K562 (cell line): ENCODE measurements at regions not wholly inside any gene's neighbourhood (a gene's known extent, or its start where the extent isn't known, plus 50 kb on each side); places are given as distances from the start of the nearest gene placed in this dataset.

Experiments
- ATAC-seq: fragments of 200-7000 bp; cut with Tn5 transposase; 3 replicates; pipeline ENCODE4 v1.9.1; 2020; ENCODE audit warnings: moderate library complexity
- BruUV-seq: library from RNA; stranded (reverse); fragments of 400-500 nt; replicated peaks from 2 replicates; lab custom pipeline; 2021; lab: Mats Ljungman, UMichigan
- CTCF ChIA-PET: fragments of 300-600 bp; formaldehyde crosslinking; extraction: SDS; loops from one replicate; lab custom pipeline; 2021; ENCODE audit warnings: low intra/inter-chr PET ratio; lab: Yijun Ruan, JAX
- POLR2A ChIA-PET: fragments of 300-600, 350-650 bp; sonication (Branson Sonifier 250); formaldehyde crosslinking; extraction: SDS; loops from one replicate; lab custom pipeline; 2021; ENCODE audit warnings: antibody characterized with exemption, inconsistent platforms; lab: Yijun Ruan, JAX
- DNase-seq, 4 experiments: peaks; one replicate each; pipeline versions ENCODE4 v3.0.0 to v3.0.0-alpha.2; 2011 to 2018; ENCODE audit warnings: low spot score in 3 of 4, mixed read lengths in 3 of 4; ENCODE audit errors: extremely low read depth in 1 of 4
- FAIRE-seq: peaks from 2 replicates; lab custom pipeline; 2011; peaks lifted over from hg19 to GRCh38; lab: Jason Lieb, UNC
- H2AFZ ChIP-seq: 2 replicates; pipeline ENCODE4 v1.6.0; 2011; ENCODE audit warnings: low read depth, low read length, control low read depth, inconsistent platforms
- H3K27ac ChIP-seq: fragments of 200-600 bp; 3 replicates; pipeline ENCODE4 v1.8.0; 2011; ENCODE audit warnings: low read depth, mild to moderate bottlenecking, control low read depth, inconsistent platforms, low read length, moderate library complexity, mixed read lengths; ENCODE audit errors: extremely low read depth
- H3K27me3 ChIP-seq, 2 experiments: fragments of 300-600 bp in 1 of 2; 2 replicates in 1 of 2; 3 replicates in 1 of 2; pipeline versions ENCODE4 v1.6.0 to v1.8.0; 2011; ENCODE audit warnings: inconsistent platforms in 2 of 2, low read length in 2 of 2, mild to moderate bottlenecking in 1 of 2, mixed read lengths in 1 of 2, moderate library complexity in 1 of 2; ENCODE audit not compliant: control insufficient read depth in 2 of 2, insufficient read depth in 2 of 2
- H3K36me3 ChIP-seq: fragments of 300-600 bp; 3 replicates; pipeline ENCODE4 v1.8.0; 2011; ENCODE audit warnings: mild to moderate bottlenecking, low read length, inconsistent platforms; ENCODE audit not compliant: control insufficient read depth, insufficient read depth
- H3K4me1 ChIP-seq, 2 experiments: fragments of 200-600 bp in 1 of 2; replicated peaks in 1 of 2; 2 replicates in 1 of 2; 3 replicates in 1 of 2; pipeline versions ENCODE4 v1.5.1 to v1.8.0; 2011; ENCODE audit warnings: inconsistent platforms in 2 of 2, low read length in 2 of 2, mild to moderate bottlenecking in 1 of 2, mixed read lengths in 1 of 2, moderate library complexity in 1 of 2; ENCODE audit not compliant: control insufficient read depth in 2 of 2, insufficient read depth in 2 of 2
- H3K4me2 ChIP-seq: 2 replicates; pipeline ENCODE4 v1.6.1; 2011; ENCODE audit warnings: low read length, control low read depth, inconsistent platforms, mixed read lengths; ENCODE audit not compliant: insufficient read depth
- H3K4me3 ChIP-seq: fragments of 200-600 bp; sonication (generic), shearing (Covaris generic); 2 replicates; pipeline ENCODE4 v1.5.1; 2016; ENCODE audit warnings: control low read depth, inconsistent platforms
- H3K79me2 ChIP-seq: fragments of 200-600 bp; 3 replicates; pipeline ENCODE4 v1.8.0; 2011; ENCODE audit warnings: low read length, inconsistent platforms; ENCODE audit not compliant: control insufficient read depth, insufficient read depth
- H3K9ac ChIP-seq, 2 experiments: 2 replicates each; pipeline versions ENCODE4 v1.6.0 to v1.6.1; 2011; ENCODE audit warnings: low read depth in 2 of 2, low read length in 2 of 2, control low read depth in 1 of 2, inconsistent platforms in 1 of 2, mild to moderate bottlenecking in 1 of 2, mixed read lengths in 1 of 2; ENCODE audit not compliant: insufficient read depth in 1 of 2
- H3K9me1 ChIP-seq: one replicate; pipeline ENCODE4 v1.6.0; 2011; ENCODE audit warnings: inconsistent platforms, mild to moderate bottlenecking, low read length, moderate library complexity; ENCODE audit not compliant: control insufficient read depth, insufficient read depth
- H3K9me3 ChIP-seq: replicated peaks from 2 replicates; pipeline ENCODE4 v1.5.1; 2011; ENCODE audit warnings: low read depth, low read length, inconsistent platforms; ENCODE audit not compliant: control insufficient read depth, insufficient read depth
- H4K20me1 ChIP-seq: replicated peaks from 2 replicates; pipeline ENCODE4 v1.6.1; 2011; ENCODE audit warnings: low read length, inconsistent platforms, mixed read lengths; ENCODE audit not compliant: control insufficient read depth, insufficient read depth
- E4F1 ChIP-seq: fragments of 250-450 bp; sonication (Bioruptor Pico); IDR thresholded peaks from 2 replicates; pipeline ENCODE4 v1.5.0; 2021; ENCODE audit warnings: mild to moderate bottlenecking, borderline replicate concordance
- PREB ChIP-seq: sonication (generic); formaldehyde crosslinking; IDR thresholded peaks from 2 replicates; pipeline ENCODE4 v1.8.1; 2023; ENCODE audit warnings: mild to moderate bottlenecking, missing genetic modification reagents
- WGBS: fragments of 100-300 bp; shearing (Covaris generic); methylation state at CpG from one replicate; pipeline ENCODE4 v1.1.6; 2016; ENCODE audit warnings: low coverage, mixed read lengths; ENCODE audit not compliant: insufficient coverage; ENCODE audit errors: missing lambda C conversion rate; 5-methylcytosine and 5-hydroxymethylcytosine counted together
- in situ Hi-C: fragments of 300-500 bp; cut with MboI; formaldehyde crosslinking; loops from 4 replicates; pipeline ENCODE4 v1.15.0; 2018; ENCODE audit warnings: inconsistent platforms, mixed read lengths
- intact Hi-C: fragments of 100-400 bp; cut with micrococcal nuclease; formaldehyde crosslinking; loops from 2 replicates; pipeline ENCODE4 v1.14.2; 2022

- in situ Hi-C loops (no loop called here), intact Hi-C loops (no loop called here)
- Histone ChIP-seq H3K9me1 (no peaks in the 10 kb centered on the region), H3K9ac (no peak overlapping the region), H3K36me3 (no peaks in the 10 kb centered on the region), H2AFZ (no peak overlapping the region), H3K4me2 (no peak overlapping the region), H3K27ac (no peak overlapping the region), H4K20me1 (no peaks in the 10 kb centered on the region), H3K9me3 (no peaks in the 10 kb centered on the region; the same call in 1 of the 2 replicates), H3K4me3 (no peak overlapping the region), H3K79me2 (no peaks in the 10 kb centered on the region), H3K4me1 (peaks cover 0 to 3% of the 10 kb centered on the region in 2 experiments; a peak in 1 of 5 replicates), H3K27me3 (no peaks in the 10 kb centered on the region)
- TF ChIP-seq E4F1 (no peak), PREB (CRISPR knock-in tag) (no peak)
- DNase-seq (no peak), FAIRE-seq (no peak), ATAC-seq (no peak)
- ChIA-PET POLR2A (no interaction called here), CTCF (no interaction called here)
- WGBS = 2% methylated on average over 2 of the region's 2 CpGs
- no TSS peak for BruUV-seq
Observed at GRCh38 chr10:58451193-58451889, 61.3 kb upstream of the BICC1 start.
